ENCODE measurements at regions not wholly inside any gene's neighbourhood (a gene's known extent, or its start where the extent isn't known, plus 50 kb on each side); places are given as distances from the start of the nearest gene placed in this dataset.
"Not testable (repeated sequence)": the region's sequence is repeated elsewhere in the genome, so short reads cannot be mapped to it uniquely, and the experiment has no call there.

GRCh38 chr13:21306300-21307073, 130.0 kb downstream of the MRPL57 start:
- not testable (repeated sequence) for TF ChIP-seq CTCF (conservative IDR thresholded peaks at IDR 0.05; ENCODE audit: low read depth, low read length); POLR2A (IDR thresholded peaks at IDR 0.05; ENCODE audit: low read depth, low read length); CEBPB (IDR thresholded peaks at IDR 0.05; ENCODE audit: low read depth, low read length)

All from IMR-90 (cell line).